Suprapubic skin (tissue), 4 donors: ENCODE measurements at regions not wholly inside any gene's neighbourhood (a gene's known extent, or its start where the extent isn't known, plus 50 kb on each side); places are given as distances from the start of the nearest gene placed in this dataset.
"Not testable (repeated sequence)": the region's sequence is repeated elsewhere in the genome, so short reads cannot be mapped to it uniquely, and the experiment has no call there.

Source experiments
- DNase-seq, 2 donors: peaks; one replicate each; pipeline ENCODE4 v3.0.0-alpha.2; 2019; ENCODE audit warnings: low spot score in 2 of 2
- H3K27ac ChIP-seq: fragments of 200-600 bp; sonication (generic); one replicate; pipeline ENCODE4 v1.5.1; 2019
- H3K27me3 ChIP-seq: fragments of 200-600 bp; sonication (generic); one replicate; pipeline ENCODE4 v1.5.1; 2019
- H3K36me3 ChIP-seq: fragments of 200-600 bp; sonication (generic); one replicate; pipeline ENCODE4 v1.5.1; 2019
- H3K4me1 ChIP-seq: fragments of 200-600 bp; sonication (generic); one replicate; pipeline ENCODE4 v1.5.1; 2019
- H3K4me3 ChIP-seq: fragments of 200-600 bp; sonication (generic); one replicate; pipeline ENCODE4 v1.5.1; 2019; ENCODE audit warnings: mild to moderate bottlenecking
- H3K9me3 ChIP-seq: fragments of 200-600 bp; sonication (generic); one replicate; pipeline ENCODE4 v1.5.1; 2019
- EP300 ChIP-seq: sonication (generic); formaldehyde crosslinking; IDR thresholded peaks from one replicate; pipeline ENCODE4 v1.6.1; 2017; ENCODE audit warnings: antibody characterized with exemption
- POLR2A ChIP-seq, 2 donors: fragments of 450-650 bp; IDR thresholded peaks; one replicate each; pipeline ENCODE4 v1.6.1; 2017; ENCODE audit warnings: antibody characterized with exemption in 2 of 2, mild to moderate bottlenecking in 2 of 2, moderate library complexity in 2 of 2
- POLR2AphosphoS5 ChIP-seq, 3 donors: sonication (generic); formaldehyde crosslinking; IDR thresholded peaks; one replicate each; pipeline ENCODE4 v1.6.1; 2017; ENCODE audit warnings: antibody characterized with exemption in 3 of 3
- WGBS: methylation state at CpG from one replicate; pipeline ENCODE4 v1.1.5; 2018; 5-methylcytosine and 5-hydroxymethylcytosine counted together
- TF ChIP-seq, protein P1 (sequence below), 2 donors: fragments of 200-600 bp in 1 of 2; fragments of 450-650 bp in 1 of 2; sonication (generic) in 1 of 2; IDR thresholded peaks; one replicate each; pipeline ENCODE4 v1.5.1; 2016 to 2019; ENCODE audit warnings: antibody characterized with exemption in 2 of 2, mild to moderate bottlenecking in 1 of 2, moderate library complexity in 1 of 2

DNA sequence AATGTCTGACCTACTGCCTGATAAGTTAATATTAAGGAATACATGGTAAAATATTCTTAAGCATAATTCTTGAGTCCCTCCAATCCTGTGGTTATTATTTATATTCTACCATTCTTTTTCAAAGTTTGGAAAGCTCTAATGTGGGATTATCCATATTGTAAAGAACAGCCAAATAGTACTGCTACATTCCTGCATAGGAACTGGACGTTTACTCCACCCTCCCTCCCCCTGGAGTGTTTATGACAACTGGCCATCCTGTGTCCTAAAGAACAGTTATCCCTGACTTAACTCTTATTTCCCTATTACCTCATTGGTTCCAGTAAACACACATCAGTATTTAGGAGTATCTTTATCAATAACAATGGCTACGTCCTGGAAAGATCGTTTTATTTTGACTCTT, 308.7 kb upstream of the TFAP2D start:
- TF ChIP-seq POLR2AphosphoS5 (IDR thresholded peaks at IDR 0.05), result no peak
- TF ChIP-seq EP300, result no peak
- no peak for TF ChIP-seq POLR2A (IDR thresholded peaks at IDR 0.05)
- TF ChIP-seq, protein P1, sequence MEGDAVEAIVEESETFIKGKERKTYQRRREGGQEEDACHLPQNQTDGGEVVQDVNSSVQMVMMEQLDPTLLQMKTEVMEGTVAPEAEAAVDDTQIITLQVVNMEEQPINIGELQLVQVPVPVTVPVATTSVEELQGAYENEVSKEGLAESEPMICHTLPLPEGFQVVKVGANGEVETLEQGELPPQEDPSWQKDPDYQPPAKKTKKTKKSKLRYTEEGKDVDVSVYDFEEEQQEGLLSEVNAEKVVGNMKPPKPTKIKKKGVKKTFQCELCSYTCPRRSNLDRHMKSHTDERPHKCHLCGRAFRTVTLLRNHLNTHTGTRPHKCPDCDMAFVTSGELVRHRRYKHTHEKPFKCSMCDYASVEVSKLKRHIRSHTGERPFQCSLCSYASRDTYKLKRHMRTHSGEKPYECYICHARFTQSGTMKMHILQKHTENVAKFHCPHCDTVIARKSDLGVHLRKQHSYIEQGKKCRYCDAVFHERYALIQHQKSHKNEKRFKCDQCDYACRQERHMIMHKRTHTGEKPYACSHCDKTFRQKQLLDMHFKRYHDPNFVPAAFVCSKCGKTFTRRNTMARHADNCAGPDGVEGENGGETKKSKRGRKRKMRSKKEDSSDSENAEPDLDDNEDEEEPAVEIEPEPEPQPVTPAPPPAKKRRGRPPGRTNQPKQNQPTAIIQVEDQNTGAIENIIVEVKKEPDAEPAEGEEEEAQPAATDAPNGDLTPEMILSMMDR (IDR thresholded peaks at IDR 0.05), result no peak
- DNase-seq, result no peak
- no peaks in the 10 kb centered on the region for H3K27me3 ChIP-seq
- H3K36me3 ChIP-seq, result no peaks in the 10 kb centered on the region
- no peak overlapping the region for H3K27ac ChIP-seq
- WGBS, result 67% methylated on average over 3 of the region's 3 CpGs
- no peaks in the 10 kb centered on the region for H3K9me3 ChIP-seq
- H3K4me3 ChIP-seq, result no peak overlapping the region
- no peaks in the 10 kb centered on the region for H3K4me1 ChIP-seq

DNA sequence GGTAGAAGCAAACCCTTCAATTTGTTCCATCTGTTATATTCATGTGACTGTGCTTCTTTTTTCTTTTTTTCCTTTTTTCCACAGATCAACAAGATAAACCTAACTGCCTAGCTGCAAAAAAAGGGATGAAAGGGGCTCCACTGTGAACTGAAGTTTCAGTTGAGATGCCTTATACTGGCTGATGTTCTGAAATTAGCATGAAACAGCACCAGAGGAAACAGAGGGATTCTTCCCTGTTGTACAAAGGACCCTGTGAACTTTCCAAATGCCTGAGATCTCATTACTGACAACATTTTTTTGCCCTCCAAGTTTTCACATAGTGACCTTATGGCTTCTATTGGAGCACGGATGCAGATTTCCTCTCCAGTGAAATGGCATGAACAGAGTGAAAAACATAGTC, 302.7 kb upstream of the TFAP2D start:
- 29% methylated on average over 1 of the region's 1 CpG for WGBS
- Histone ChIP-seq H3K27ac (no peak overlapping the region), H3K4me1 (no peaks in the 10 kb centered on the region), H3K27me3 (no peaks in the 10 kb centered on the region), H3K36me3 (no peaks in the 10 kb centered on the region), H3K4me3 (no peak overlapping the region), H3K9me3 (no peaks in the 10 kb centered on the region)
- TF ChIP-seq POLR2AphosphoS5 (IDR thresholded peaks at IDR 0.05), result no peak
- DNase-seq, result no peak

DNA sequence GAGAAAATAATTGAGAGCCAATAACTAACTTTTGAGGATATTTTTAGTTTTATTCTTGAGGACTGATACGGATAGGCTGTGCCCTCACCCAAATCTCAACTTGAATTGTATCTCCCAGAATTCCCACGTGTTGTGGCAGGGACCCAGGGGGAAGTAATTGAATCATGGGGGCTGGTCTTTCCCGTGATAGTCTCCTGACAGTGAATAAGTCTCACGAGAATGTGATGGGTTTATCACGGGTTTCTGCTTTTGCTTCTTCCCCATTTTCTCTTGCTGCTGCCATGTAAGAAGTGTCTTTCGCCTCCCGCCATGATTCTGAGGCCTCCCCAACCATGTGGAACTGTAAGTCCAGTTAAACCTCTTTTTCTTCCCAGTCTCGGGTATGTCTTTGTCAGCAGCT, 292.3 kb upstream of the TFAP2D start:
- 88% methylated on average over 8 of the region's 8 CpGs for WGBS
- H3K4me3 ChIP-seq, H3K4me1 ChIP-seq, H3K27me3 ChIP-seq, DNase-seq, H3K27ac ChIP-seq, H3K9me3 ChIP-seq, H3K36me3 ChIP-seq: not testable (repeated sequence)

DNA sequence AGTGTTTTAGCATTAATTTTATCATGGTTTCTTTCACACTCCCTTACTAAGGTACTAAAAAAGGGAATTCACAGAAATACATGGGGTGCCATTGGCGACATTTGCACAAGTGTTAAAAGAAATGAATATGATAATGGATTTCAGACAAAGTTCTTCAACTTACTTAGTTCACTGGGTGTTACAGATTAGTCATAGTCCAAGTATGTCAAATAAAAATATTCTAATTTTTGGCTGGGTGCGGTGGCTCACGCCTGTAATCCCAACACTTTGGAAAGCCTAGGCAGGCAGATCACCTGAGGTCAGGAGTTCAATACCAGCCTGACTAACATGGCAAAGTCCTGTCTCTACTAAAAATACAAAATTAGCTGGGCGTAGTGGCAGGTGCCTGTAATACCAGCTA, 286.1 kb upstream of the TFAP2D start:
- Histone ChIP-seq H3K9me3 (no peaks in the 10 kb centered on the region), H3K4me3 (no peak overlapping the region), H3K27ac (no peak overlapping the region), H3K36me3 (no peaks in the 10 kb centered on the region), H3K4me1 (no peaks in the 10 kb centered on the region), H3K27me3 (no peaks in the 10 kb centered on the region)
- no peak for DNase-seq
- WGBS, result 69% methylated on average over 4 of the region's 4 CpGs
- TF ChIP-seq, protein P1 (IDR thresholded peaks at IDR 0.05), result no peak
- TF ChIP-seq POLR2A (IDR thresholded peaks at IDR 0.05) (no peak), EP300 (no peak), POLR2AphosphoS5 (IDR thresholded peaks at IDR 0.05) (no peak)

DNA sequence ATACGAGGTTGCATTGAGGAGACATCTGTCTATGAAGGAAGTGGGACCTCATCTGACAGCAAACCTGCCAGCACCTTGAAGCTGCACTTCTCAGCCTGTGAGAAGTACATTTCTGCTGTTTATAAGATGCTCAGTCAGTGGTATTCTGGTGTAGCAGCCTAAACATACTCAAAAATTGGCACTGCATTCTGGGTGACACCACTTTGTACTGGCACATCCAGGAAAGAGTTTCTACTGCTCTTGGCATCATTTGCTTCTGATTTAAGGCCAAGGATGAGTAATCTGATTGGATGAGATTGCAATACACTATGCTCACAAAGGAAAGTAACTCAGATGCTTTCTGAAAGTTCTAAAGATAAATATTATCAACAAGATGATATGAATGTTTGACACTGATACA, 275.4 kb upstream of the TFAP2D start:
- no peak for DNase-seq
- H3K27ac ChIP-seq, result no peak overlapping the region
- H3K4me1 ChIP-seq, result no peaks in the 10 kb centered on the region
- no peaks in the 10 kb centered on the region for H3K36me3 ChIP-seq
- H3K9me3 ChIP-seq, result no peaks in the 10 kb centered on the region
- 27% methylated on average over 1 of the region's 1 CpG for WGBS
- no peak overlapping the region for H3K4me3 ChIP-seq
- H3K27me3 ChIP-seq, result no peaks in the 10 kb centered on the region
- TF ChIP-seq, protein P1 (IDR thresholded peaks at IDR 0.05), result no peak
- TF ChIP-seq POLR2AphosphoS5 (IDR thresholded peaks at IDR 0.05) (no peak), EP300 (no peak), POLR2A (IDR thresholded peaks at IDR 0.05) (no peak)

DNA sequence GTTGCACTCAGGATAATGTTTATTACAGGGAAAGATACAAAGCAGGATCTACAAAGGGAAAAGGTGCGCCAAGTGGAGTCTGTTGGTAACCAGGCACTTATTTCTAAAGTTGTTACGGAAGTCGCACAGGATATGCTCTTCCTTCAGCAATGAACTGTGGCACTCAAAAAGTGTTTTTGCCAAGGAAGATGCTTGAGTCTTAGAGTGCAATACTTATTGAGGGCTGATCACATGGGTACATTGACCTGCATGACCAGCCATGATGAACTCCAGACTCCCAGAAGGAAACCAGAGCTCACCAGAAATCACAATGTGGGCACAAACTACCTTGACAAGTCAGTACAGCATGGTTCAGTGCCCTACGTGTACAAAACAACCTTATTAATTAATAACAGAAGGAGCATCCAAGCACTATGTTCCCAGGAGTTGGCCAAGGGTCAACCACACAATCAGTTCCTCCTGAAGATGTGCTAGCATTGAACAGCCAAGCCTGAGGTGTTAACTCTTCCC, 270.7 kb upstream of the TFAP2D start:
- H3K27me3 ChIP-seq, result no peaks in the 10 kb centered on the region
- DNase-seq, result no peak
- TF ChIP-seq EP300, result no peak
- no peak for TF ChIP-seq POLR2AphosphoS5 (IDR thresholded peaks at IDR 0.05)
- TF ChIP-seq POLR2A (IDR thresholded peaks at IDR 0.05), result no peak
- H3K4me3 ChIP-seq, result no peak overlapping the region
- no peaks in the 10 kb centered on the region for H3K36me3 ChIP-seq
- no peaks in the 10 kb centered on the region for H3K9me3 ChIP-seq
- no peak overlapping the region for H3K27ac ChIP-seq
- no peaks in the 10 kb centered on the region for H3K4me1 ChIP-seq
- 84% methylated on average over 4 of the region's 4 CpGs for WGBS

DNA sequence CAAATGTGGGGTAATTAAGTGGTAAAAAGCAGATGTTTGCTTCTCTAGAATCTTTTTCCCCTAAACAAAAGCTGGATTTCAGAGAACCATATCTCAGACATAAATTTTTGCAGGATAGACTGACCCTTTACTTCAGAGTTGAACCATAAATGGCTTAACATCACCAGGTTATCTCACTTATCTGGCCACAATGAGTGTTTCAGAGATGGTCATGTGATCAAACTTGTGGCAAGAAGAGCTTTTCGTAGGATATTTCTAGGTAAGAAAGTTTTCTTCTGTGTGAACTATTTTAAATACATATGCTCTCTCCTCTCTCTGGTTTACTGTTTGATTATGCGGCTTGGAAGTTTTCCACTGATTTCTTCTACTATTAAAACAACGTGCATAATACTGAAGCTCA, 270.2 kb upstream of the TFAP2D start:
- H3K4me3 ChIP-seq, result no peak overlapping the region
- 84% methylated on average over 3 of the region's 3 CpGs for WGBS

More for the DNA sequence above, 270.2 kb upstream of the TFAP2D start:
- no peaks in the 10 kb centered on the region for H3K4me1 ChIP-seq
- H3K9me3 ChIP-seq, result no peaks in the 10 kb centered on the region
- TF ChIP-seq, protein P1 (IDR thresholded peaks at IDR 0.05), result no peak
- TF ChIP-seq POLR2AphosphoS5 (IDR thresholded peaks at IDR 0.05) (no peak), POLR2A (IDR thresholded peaks at IDR 0.05) (no peak), EP300 (no peak)
- no peaks in the 10 kb centered on the region for H3K27me3 ChIP-seq
- H3K27ac ChIP-seq, result no peak overlapping the region
- no peak for DNase-seq
- no peaks in the 10 kb centered on the region for H3K36me3 ChIP-seq
